ENCODE measurements at regions not wholly inside any gene's neighbourhood (a gene's known extent, or its start where the extent isn't known, plus 50 kb on each side); places are given as distances from the start of the nearest gene placed in this dataset.

GRCh38 chr11:116553482-116553881 lies 219.3 kb downstream of the BUD13 start:
- DNase-seq: no peak

DNA sequence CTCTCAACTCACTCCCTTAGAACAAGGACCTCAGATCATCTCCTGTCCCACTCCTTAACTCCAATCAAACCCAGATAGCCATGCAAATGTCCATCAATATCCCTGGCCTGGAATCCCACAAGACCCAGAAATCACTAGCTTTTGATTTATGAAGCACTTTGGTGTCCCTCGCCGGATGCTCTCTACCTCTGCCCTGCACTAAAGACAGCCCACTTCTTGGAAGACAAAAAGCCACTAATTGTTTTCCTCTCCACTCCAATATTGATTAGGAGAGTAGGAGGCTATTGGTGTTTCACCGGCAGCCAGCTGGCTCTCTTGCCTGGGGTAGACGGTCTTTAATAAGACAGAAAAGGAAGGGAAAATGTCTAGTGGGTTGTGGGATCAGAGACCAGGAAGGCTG lies 221.2 kb downstream of the BUD13 start:
- no peak for DNase-seq

DNA sequence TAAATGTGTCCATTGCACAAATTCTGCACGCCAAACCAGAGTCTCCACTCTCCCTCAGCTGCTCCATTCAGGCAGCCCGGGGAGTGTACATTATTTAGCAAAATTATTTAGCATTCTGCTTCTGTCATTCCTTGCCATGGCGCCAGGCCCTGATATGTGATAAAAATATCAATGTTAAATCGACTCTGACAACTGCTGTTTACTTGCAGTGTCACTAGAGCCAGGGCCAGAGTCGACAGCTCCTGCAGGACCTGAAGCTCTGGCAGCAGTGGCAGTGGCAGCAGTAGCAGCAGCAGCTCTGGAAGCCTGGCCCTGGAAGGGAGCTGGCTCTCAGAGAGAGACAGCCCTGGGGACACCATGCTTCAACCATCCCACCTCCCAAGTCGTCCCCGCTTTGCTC lies 224.5 kb downstream of the BUD13 start:
- no peak for DNase-seq

- no peak for DNase-seq
Observed at GRCh38 chr11:116547571-116547970, 225.2 kb downstream of the BUD13 start.

- no peak for DNase-seq
Observed at GRCh38 chr11:116545912-116546311, 226.9 kb downstream of the BUD13 start.

DNA sequence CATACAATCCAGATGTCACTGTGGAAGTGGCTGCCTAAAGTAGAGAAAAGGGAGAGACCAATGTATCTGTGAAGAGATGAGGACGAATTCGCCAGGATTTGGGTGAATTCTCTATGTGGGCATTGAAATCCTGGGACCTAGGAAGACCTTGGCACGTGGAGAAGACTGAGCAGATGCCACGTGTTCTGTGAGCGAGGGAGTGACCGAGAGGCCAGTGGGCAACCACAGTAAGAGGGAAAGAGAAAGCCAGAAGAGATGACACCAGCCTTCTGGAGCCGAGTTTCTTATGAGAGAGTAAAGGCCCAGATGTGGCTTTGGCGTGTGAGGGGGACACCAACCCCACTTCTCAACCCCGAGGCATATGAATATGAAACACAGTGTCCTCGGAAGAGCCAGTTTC lies 228.1 kb downstream of the BUD13 start:
- DNase-seq: no peak

DNA sequence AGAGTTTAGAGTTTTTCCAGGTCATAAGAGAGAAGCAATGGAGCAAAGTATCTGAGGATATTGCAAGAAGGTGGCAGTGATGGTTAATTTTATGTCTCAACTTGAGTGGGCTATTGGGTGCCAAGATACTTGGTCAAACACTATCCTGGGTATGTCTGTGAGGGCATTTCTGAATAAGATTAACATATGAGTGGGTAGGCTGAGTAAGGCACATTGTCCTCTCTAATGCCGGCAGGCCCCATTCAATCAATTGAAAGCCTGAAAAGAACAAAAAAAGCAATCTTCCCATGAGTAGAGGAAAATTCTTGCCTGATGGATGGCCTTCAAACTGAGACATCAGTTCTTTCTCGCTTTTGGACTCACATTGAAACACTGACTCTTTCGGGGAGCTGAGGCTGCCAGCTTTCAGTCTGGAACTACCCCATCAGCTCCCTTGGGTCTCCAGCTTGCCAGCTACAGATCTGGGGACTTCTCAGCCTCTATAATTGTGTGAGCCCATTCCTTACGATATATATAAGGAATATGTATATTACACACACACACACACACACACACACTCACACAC lies 228.8 kb downstream of the BUD13 start:
- no peak for DNase-seq

DNA sequence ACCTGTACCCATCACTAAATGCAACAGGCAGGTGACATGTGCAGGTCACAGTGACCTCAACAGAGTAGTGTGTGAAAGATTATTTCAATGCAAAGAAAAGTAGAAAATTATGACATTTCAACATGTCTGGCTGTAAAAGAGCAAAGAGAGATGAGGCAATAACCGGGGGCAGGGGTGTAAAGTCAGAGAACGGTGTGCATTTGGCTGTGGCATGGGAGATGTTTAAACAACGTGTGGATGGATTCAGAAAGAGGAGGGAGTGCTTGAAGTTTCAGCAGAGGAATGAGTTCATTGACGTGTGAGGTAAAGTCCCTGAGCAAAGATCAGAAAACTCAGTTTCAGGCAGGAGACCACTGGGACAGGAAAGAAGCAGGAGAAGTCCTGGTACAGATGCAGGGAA lies 229.7 kb downstream of the BUD13 start:
- no peak for DNase-seq

GRCh38 chr11:116542406-116542805 lies 230.4 kb downstream of the BUD13 start:
- DNase-seq: no peak

GRCh38 chr11:116541460-116541859 lies 231.3 kb downstream of the BUD13 start:
- DNase-seq: no peak

DNA sequence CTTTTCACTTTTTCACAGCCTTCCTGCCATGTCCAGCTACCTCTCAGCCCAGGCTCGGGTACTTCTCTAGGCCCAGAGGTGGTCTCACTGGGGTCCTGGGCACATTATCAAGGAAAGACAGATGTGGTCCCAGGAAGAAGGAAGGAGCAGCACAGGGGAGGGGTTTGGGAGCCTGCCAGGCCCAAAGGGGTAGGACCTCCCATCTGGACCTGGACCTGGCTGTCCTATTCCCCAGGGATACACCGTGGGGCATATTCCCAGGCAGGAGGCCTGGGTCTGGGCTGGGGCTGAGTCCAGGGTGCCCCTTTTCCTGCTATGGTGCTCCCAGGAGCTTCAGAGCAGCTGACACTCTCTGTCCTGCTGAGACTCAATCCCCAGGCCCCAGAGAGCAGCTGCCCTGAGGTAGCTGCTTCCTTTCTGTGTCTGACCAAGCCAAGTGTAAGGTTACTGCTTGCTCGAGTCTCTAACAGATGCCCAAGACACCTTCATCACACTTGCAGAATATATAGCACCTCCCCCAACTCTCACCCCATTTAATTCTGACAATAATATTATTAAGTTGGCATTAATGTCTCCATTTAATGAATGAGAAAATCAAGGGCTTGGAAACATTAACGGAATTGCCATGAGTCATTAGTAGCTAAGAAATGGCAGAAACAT lies 232.0 kb downstream of the BUD13 start:
- DNase-seq: no peak

GRCh38 chr11:116539836-116540418 lies 232.9 kb downstream of the BUD13 start:
- no peak for DNase-seq

GRCh38 chr11:116539211-116539610 lies 233.6 kb downstream of the BUD13 start:
- DNase-seq: no peak

- DNase-seq: no peak
Observed at GRCh38 chr11:116538677-116539076, 234.1 kb downstream of the BUD13 start.

- no peak for DNase-seq
Observed at GRCh38 chr11:116537709-116538108, 235.1 kb downstream of the BUD13 start.

GRCh38 chr11:116537121-116537520 lies 235.7 kb downstream of the BUD13 start:
- DNase-seq: no peak

- DNase-seq: no peak
Observed at GRCh38 chr11:116536416-116536815, 236.4 kb downstream of the BUD13 start.

- no peak for DNase-seq
Observed at GRCh38 chr11:116535994-116536393, 236.8 kb downstream of the BUD13 start.

- no peak for DNase-seq
Observed at GRCh38 chr11:116535120-116535519, 237.7 kb downstream of the BUD13 start.

DNA sequence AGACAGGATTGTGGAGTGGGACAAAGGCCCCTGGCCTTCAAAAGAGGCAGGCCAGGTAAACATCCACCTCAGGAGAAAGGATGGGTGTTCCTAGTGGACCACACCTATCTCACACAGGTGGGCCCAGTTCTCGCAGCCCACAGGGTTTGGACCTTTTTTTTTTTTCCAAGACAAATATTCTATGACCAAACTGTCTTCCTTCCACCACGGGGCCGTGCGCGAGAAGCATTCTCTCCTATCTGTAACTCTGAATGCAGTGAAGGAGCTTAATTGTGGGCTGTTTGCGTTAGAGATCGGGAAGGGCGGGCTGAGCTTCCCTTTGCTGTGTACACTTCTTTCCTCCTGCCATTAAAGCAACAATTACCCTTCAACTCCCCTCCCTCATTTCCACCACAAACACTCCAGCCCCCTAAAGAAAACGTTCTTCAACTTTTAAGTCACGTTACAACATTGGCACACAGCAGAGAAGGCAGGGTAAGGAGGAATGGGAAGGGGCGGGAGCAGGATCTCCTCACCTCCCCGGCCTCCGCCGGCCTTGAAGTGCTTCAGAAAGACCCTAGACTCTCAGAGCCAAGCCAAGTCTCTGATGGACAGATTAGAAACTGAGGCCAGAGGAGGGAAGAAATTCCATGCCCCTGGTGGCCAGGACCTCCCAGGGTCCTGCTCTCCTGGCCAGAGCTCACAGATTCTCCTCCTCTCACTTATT lies 238.4 kb downstream of the BUD13 start:
- DNase-seq: no peak

DNA sequence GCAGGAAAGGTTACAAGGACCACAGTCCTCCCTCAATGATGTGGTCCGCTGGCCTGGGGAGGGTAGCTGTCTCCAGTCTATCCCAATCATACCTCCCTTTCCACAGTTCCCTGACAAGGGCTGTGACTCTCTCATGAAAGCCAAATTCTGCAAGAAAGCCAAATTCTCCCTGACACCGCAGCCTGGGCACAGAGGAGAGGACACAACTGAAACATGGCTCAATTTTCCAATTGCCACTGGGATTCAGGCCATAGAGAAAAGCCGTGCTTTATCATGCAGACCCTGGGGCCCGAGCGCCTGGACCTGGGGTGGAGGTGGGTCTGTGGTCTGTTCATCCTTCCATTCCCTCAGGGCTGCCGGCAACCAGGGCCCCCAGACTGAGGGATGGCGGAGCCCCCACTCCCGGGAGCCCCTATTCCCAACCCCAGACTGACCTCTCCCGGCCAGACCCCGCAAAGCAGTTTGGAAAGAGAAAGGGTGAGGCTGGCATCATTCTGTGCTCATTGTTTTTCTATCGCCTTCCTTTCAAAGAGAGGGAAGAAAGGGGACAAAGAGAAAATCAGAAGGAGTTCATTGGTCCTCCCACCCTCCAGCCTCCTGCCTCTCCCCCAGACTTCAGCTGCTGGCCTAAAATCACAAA lies 239.5 kb downstream of the BUD13 start:
- DNase-seq: no peak

- DNase-seq: no peak
Observed at GRCh38 chr11:116532066-116532465, 240.7 kb downstream of the BUD13 start.

DNA sequence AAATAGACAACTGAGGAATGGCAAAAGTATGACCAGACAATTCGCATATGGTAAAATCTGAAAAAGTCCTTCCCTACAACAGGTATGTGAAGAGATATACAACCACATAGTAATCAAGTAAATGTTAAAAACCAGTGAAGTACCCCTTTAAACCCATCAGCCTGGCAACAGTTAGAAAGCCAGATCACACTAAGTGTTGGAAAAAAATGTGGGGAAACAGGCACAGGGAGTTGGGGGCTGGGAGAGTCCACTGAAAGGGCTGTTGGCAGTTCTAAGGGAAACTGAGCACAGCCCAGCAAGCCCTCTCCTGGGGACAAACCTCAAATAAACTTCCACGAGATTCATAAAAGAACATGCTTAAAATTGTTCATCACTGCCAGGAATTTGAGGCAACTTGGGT lies 242.1 kb downstream of the BUD13 start:
- no peak for DNase-seq

GRCh38 chr11:116529271-116529670 lies 243.5 kb downstream of the BUD13 start:
- DNase-seq: no peak
